B cell (primary cell): ENCODE measurements at regions not wholly inside any gene's neighbourhood (a gene's known extent, or its start where the extent isn't known, plus 50 kb on each side); places are given as distances from the start of the nearest gene placed in this dataset.

Experiments used
- EZH2 ChIP-seq: IDR thresholded peaks from 2 replicates; pipeline ENCODE4 v1.6.1; 2012; ENCODE audit warnings: borderline replicate concordance, low read depth, mild to moderate bottlenecking, moderate library complexity, low read length; ENCODE audit not compliant: insufficient read depth, poor library complexity, severe bottlenecking
- TF ChIP-seq, protein P1 (sequence below): fragments of 200-600 bp; IDR thresholded peaks from one replicate; pipeline ENCODE4 v1.8.0; 2022; ENCODE audit warnings: antibody characterized with exemption, mild to moderate bottlenecking

DNA sequence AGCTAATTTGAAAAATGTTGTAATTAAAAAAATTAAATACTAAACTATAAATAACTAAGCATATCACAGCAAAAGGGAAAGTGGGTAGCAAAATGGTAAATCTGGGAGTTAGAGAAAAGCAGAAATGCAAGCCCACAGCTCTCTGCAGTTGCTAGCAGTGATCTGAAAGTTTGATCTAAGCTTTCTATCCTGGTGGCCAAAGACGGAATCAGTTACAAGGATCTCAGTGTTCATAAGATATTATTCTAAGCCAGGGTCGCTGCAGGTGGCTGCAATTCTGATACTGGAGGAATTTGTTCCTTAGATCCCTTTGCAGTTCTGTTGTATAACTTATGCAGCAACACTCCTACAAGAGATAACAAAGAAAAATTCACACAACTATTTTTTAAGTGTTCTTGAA is 363.7 kb downstream of the SETD4 start:
- TF ChIP-seq EZH2 = no peak
- TF ChIP-seq, protein P1, sequence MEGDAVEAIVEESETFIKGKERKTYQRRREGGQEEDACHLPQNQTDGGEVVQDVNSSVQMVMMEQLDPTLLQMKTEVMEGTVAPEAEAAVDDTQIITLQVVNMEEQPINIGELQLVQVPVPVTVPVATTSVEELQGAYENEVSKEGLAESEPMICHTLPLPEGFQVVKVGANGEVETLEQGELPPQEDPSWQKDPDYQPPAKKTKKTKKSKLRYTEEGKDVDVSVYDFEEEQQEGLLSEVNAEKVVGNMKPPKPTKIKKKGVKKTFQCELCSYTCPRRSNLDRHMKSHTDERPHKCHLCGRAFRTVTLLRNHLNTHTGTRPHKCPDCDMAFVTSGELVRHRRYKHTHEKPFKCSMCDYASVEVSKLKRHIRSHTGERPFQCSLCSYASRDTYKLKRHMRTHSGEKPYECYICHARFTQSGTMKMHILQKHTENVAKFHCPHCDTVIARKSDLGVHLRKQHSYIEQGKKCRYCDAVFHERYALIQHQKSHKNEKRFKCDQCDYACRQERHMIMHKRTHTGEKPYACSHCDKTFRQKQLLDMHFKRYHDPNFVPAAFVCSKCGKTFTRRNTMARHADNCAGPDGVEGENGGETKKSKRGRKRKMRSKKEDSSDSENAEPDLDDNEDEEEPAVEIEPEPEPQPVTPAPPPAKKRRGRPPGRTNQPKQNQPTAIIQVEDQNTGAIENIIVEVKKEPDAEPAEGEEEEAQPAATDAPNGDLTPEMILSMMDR = no peak
